DND-41 (cell line): ENCODE measurements at regions not wholly inside any gene's neighbourhood (a gene's known extent, or its start where the extent isn't known, plus 50 kb on each side); places are given as distances from the start of the nearest gene placed in this dataset.

Experiments
- ATAC-seq: fragments of 200-7000 bp; cut with Tn5 transposase; 3 replicates; pipeline ENCODE4 v1.9.1; 2021; ENCODE audit warnings: low read depth; ENCODE audit not compliant: insufficient read depth
- DNase-seq: peaks from one replicate; pipeline ENCODE4 v3.0.0-alpha.2; 2020
- H2AFZ ChIP-seq: 2 replicates; pipeline ENCODE4 v1.6.0; 2012; ENCODE audit warnings: low read depth, low read length
- H3K27ac ChIP-seq: 2 replicates; pipeline ENCODE4 v1.5.1; 2012; ENCODE audit warnings: low read length, inconsistent platforms
- H3K27me3 ChIP-seq: fragments of 200-600 bp; sonication (generic); 2 replicates; pipeline ENCODE4 v1.6.0; 2012; ENCODE audit warnings: low read length, mild to moderate bottlenecking, inconsistent platforms; ENCODE audit not compliant: insufficient read depth, poor library complexity
- H3K36me3 ChIP-seq: 2 replicates; pipeline ENCODE4 v1.5.1; 2012; ENCODE audit warnings: low read length, inconsistent platforms; ENCODE audit not compliant: insufficient read depth
- H3K4me1 ChIP-seq: 2 replicates; pipeline ENCODE4 v1.5.1; 2012; ENCODE audit warnings: mild to moderate bottlenecking, low read length; ENCODE audit not compliant: insufficient read depth
- H3K4me2 ChIP-seq: 2 replicates; pipeline ENCODE4 v1.6.0; 2012; ENCODE audit warnings: mild to moderate bottlenecking, moderate library complexity, low read length, inconsistent platforms; ENCODE audit not compliant: insufficient read depth
- H3K4me3 ChIP-seq, 2 experiments: fragments of 200-600 bp in 1 of 2; shearing (Covaris generic) in 1 of 2; 2 replicates each; pipeline ENCODE4 v1.5.1; 2012 to 2016; ENCODE audit warnings: inconsistent platforms in 2 of 2, low read length in 2 of 2, mild to moderate bottlenecking in 2 of 2, low read depth in 1 of 2, moderate library complexity in 1 of 2
- H3K79me2 ChIP-seq: 2 replicates; pipeline ENCODE4 v1.6.0; 2012; ENCODE audit warnings: low read length, inconsistent platforms; ENCODE audit not compliant: insufficient read depth
- H3K9ac ChIP-seq: 2 replicates; pipeline ENCODE4 v1.6.0; 2012; ENCODE audit warnings: low read depth, mild to moderate bottlenecking, inconsistent platforms, low read length, moderate library complexity
- H3K9me3 ChIP-seq: 2 replicates; pipeline ENCODE4 v1.5.1; 2012; ENCODE audit warnings: low read length, moderate library complexity, mild to moderate bottlenecking, inconsistent platforms; ENCODE audit not compliant: insufficient read depth, severe bottlenecking
- H4K20me1 ChIP-seq: 2 replicates; pipeline ENCODE4 v1.6.0; 2012; ENCODE audit warnings: low read length; ENCODE audit not compliant: insufficient read depth
- CTCF ChIP-seq: IDR thresholded peaks from 2 replicates; pipeline ENCODE4 v1.5.1; 2012; ENCODE audit warnings: borderline replicate concordance, low read length, moderate library complexity, mild to moderate bottlenecking; ENCODE audit not compliant: poor library complexity, severe bottlenecking; ENCODE audit errors: extremely low read depth
- EZH2 ChIP-seq: IDR thresholded peaks from 3 replicates; pipeline ENCODE4 v1.6.1; 2012; ENCODE audit warnings: borderline replicate concordance, low read depth, mild to moderate bottlenecking, moderate library complexity, low read length, inconsistent platforms; ENCODE audit not compliant: severe bottlenecking

DNA sequence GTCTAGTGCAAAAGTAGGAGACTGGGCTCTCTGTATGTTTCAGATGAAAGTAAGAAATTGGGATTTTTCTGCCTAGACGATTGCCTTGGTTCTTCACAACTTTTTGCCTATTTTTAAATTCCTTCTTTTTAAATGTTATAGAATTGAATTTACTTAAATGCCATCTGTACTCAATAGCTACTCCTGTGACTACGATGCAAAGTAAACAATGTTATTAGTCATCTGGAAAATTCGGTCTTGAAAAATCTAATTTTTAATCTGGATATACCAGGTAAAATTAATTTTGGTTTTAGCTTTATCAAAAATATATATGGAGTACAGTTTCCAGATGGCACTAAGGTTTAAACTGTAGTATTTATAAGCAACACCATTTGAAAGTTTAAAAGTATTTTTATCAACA is 472.2 kb downstream of the UTRN start:
- H3K4me3 ChIP-seq = no peak overlapping the region
- no peaks in the 10 kb centered on the region for H3K79me2 ChIP-seq
- TF ChIP-seq EZH2 (no peak), CTCF (no peak)
- H3K9ac ChIP-seq = no peak overlapping the region
- H2AFZ ChIP-seq = no peak overlapping the region
- DNase-seq = no peak
- no peaks in the 10 kb centered on the region for H3K27me3 ChIP-seq
- peaks cover 62% of the 10 kb centered on the region for H3K36me3 ChIP-seq
- H3K27ac ChIP-seq = no peak overlapping the region
- H3K4me2 ChIP-seq = no peak overlapping the region
- H3K4me1 ChIP-seq = no peaks in the 10 kb centered on the region
- no peaks in the 10 kb centered on the region for H3K9me3 ChIP-seq
- no peak for ATAC-seq
- H4K20me1 ChIP-seq = no peaks in the 10 kb centered on the region

DNA sequence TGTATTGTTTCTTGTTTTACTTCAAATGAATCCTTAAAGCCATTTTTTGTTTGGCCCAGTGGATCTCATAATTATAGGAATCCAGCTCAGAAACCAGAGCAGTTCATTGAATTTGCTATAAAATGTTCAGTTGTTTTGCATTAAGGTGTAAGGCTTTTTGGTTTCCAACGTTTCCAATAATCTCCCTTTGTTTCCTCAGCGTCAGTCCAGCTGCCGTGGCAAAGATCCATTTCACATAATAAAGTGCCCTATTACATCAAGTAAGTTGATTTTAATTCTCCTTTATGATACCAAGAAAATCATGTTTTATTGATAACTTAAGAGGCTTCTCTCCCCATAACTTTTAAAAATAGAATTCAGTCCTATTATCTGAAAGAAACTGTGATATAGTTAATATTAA is 472.6 kb downstream of the UTRN start:
- no peak for DNase-seq
- Histone ChIP-seq H3K4me1 (no peaks in the 10 kb centered on the region), H4K20me1 (no peaks in the 10 kb centered on the region), H2AFZ (no peak overlapping the region), H3K4me2 (no peak overlapping the region), H3K27me3 (no peaks in the 10 kb centered on the region), H3K9ac (no peak overlapping the region), H3K27ac (no peak overlapping the region), H3K9me3 (no peaks in the 10 kb centered on the region), H3K36me3 (peaks cover 62% of the 10 kb centered on the region), H3K4me3 (no peak overlapping the region), H3K79me2 (no peaks in the 10 kb centered on the region)
- TF ChIP-seq CTCF (no peak), EZH2 (no peak)
- no peak for ATAC-seq

DNA sequence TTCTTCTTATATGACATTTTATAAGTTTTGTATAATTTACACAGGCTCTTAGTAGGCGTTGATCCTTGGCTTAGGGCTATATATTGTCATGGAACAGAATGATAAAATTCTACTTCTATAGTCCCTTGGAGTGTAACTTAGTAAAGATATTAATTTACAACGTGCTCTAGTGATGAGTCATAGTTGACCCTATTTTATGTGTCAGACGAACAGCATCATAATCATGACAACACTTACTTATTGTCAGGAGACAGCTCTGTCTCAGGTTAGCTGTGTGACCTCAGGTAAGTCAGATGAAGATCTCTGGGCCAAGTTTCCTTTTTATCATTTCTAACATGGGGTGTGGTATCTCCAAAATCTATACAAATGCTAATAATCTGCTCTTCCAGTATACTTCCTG is 473.5 kb downstream of the UTRN start:
- H3K9me3 ChIP-seq = no peaks in the 10 kb centered on the region
- H3K4me1 ChIP-seq = no peaks in the 10 kb centered on the region
- no peak for TF ChIP-seq CTCF
- no peaks in the 10 kb centered on the region for H3K27me3 ChIP-seq
- no peak overlapping the region for H2AFZ ChIP-seq
- no peaks in the 10 kb centered on the region for H3K79me2 ChIP-seq
- H3K27ac ChIP-seq = no peak overlapping the region
- H3K36me3 ChIP-seq = peaks cover 61% of the 10 kb centered on the region
- ATAC-seq = no peak
- H3K4me3 ChIP-seq = no peak overlapping the region
- no peaks in the 10 kb centered on the region for H4K20me1 ChIP-seq
- H3K4me2 ChIP-seq = no peak overlapping the region
- H3K9ac ChIP-seq = no peak overlapping the region
- DNase-seq = no peak

DNA sequence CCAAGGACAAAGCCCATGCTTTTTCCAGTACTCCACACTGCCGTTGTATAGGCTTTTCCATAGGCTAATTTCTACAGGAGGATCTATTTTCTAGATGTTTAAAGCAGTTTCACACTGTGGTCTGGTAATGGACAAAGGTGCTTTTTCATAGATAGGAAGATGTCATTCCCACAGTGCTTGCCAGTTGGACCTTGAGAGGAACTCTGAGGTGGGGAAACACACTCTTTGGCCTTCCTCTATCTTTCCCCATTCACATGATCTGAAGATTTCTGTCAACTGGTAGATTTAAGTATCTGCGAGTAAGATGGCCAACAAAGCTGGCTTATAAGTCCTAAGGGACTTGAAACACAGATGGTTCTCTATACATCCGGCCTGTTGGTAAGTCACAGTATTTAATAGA is 477.3 kb downstream of the UTRN start:
- no peak for ATAC-seq
- Histone ChIP-seq H4K20me1 (no peaks in the 10 kb centered on the region), H3K4me1 (no peaks in the 10 kb centered on the region), H3K27me3 (no peaks in the 10 kb centered on the region), H3K79me2 (no peaks in the 10 kb centered on the region), H2AFZ (no peak overlapping the region), H3K36me3 (peaks cover 55% of the 10 kb centered on the region), H3K4me2 (no peak overlapping the region), H3K9me3 (no peaks in the 10 kb centered on the region), H3K4me3 (no peak overlapping the region), H3K9ac (no peak overlapping the region), H3K27ac (no peak overlapping the region)
- TF ChIP-seq EZH2 (no peak), CTCF (no peak)
- no peak for DNase-seq
